GM12865 (cell line): ENCODE measurements at regions not wholly inside any gene's neighbourhood (a gene's known extent, or its start where the extent isn't known, plus 50 kb on each side); places are given as distances from the start of the nearest gene placed in this dataset.

Experiments used
- DNase-seq: peaks from one replicate; pipeline ENCODE4 v3.0.0; 2010; ENCODE audit warnings: low read depth
- H3K4me3 ChIP-seq: 2 replicates; pipeline ENCODE4 v1.5.1; 2011; ENCODE audit warnings: mild to moderate bottlenecking, low read depth, low read length, control low read depth
- TF ChIP-seq, protein P1 (sequence below): IDR thresholded peaks from 2 replicates; pipeline ENCODE4 v1.5.1; 2011; ENCODE audit warnings: low read length, control low read depth, low read depth, inconsistent platforms; ENCODE audit not compliant: insufficient read depth; ENCODE audit errors: missing control alignments

DNA sequence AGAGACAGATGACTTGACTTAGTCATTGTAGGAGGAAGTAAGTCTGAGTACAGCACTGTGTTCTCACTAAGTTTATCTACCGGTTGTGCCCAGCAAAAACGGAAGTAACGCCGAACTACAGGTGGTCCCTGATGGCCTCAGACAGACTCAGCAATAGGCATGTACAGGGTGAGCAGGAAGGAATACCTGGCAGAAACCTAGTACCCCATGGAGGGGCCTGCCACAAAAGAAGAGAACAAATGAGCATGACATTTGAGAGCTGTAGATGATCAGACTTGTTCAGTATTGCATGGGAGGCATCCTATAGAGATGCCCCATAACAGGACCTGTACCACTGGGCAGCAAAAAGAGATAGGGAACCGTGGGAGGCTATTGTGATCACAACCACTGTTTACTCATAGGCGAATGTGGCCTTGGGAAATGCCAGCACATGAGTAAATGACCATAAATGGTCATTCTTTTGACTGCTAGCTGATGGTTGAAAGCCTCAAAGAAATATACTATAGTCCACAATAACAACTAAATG is 106.4 kb upstream of the TAB2 start:
- peak; percentile 72 for DNase-seq
- TF ChIP-seq, protein P1, sequence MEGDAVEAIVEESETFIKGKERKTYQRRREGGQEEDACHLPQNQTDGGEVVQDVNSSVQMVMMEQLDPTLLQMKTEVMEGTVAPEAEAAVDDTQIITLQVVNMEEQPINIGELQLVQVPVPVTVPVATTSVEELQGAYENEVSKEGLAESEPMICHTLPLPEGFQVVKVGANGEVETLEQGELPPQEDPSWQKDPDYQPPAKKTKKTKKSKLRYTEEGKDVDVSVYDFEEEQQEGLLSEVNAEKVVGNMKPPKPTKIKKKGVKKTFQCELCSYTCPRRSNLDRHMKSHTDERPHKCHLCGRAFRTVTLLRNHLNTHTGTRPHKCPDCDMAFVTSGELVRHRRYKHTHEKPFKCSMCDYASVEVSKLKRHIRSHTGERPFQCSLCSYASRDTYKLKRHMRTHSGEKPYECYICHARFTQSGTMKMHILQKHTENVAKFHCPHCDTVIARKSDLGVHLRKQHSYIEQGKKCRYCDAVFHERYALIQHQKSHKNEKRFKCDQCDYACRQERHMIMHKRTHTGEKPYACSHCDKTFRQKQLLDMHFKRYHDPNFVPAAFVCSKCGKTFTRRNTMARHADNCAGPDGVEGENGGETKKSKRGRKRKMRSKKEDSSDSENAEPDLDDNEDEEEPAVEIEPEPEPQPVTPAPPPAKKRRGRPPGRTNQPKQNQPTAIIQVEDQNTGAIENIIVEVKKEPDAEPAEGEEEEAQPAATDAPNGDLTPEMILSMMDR, result no peak
- no peak overlapping the region for H3K4me3 ChIP-seq

DNA sequence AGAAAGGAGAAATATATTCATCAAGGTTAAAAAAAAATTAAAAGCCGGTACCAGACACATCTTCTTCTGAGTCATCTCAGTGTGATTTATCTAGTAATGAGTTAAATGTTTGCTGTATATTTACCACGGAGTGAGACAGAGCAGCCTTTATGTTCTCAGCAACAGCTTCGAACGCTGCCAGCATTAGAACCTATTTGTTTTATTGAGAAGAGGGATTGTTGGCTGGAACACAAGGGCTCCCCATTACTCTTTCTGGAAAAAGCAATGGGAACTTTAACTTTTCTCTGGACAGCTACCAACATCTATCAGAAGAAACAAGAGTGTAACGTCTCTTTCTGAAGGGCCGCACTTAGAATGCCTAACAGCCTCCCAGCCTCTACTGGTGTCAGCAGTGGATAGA is 105.3 kb upstream of the TAB2 start:
- no peak for DNase-seq
- TF ChIP-seq, protein P1, result no peak
- H3K4me3 ChIP-seq, result no peak overlapping the region

DNA sequence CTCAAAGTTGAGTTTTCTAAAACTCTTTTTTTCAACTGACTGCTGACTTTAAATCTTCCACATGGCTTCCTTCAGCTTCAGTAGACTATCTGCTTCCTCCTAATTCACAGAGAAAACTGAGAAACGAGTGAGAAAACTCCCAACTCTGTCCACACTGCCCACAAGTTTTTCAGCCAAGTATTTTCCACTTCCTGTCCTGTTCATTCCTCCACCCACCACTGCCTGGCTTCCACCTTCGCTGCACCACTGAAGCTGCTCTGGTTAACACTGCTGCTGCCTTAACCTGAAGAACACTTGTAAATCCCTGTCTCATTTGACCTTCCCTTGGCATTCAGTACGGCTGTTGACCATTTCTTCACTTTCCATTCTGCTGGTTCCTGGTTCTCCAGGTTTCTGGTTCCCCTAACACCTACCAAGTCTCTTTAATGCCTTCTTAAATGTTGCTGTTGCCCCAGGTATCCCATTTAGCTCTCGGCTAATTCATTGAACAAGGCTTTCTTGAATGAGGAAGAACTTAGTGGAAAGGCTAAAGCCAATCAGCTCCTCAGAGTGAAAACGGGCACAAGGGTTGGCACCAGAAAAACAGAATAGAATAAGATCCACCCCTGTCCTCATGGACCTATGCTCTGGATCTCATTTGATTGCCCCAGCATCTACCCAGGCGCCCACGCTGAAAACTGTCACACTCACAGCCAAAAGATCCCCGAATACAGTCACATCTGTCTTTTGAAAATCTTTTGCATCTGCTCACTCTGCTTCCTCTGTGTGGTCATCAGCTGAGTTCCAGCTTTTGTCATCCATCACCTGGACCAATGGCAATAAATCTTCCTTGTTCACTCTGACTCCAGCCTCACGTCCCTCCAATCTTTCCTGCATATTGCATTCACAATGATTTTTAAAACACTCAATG is 104.4 kb upstream of the TAB2 start:
- TF ChIP-seq, protein P1, result no peak
- no peak overlapping the region for H3K4me3 ChIP-seq
- DNase-seq, result peak; percentile 56

DNA sequence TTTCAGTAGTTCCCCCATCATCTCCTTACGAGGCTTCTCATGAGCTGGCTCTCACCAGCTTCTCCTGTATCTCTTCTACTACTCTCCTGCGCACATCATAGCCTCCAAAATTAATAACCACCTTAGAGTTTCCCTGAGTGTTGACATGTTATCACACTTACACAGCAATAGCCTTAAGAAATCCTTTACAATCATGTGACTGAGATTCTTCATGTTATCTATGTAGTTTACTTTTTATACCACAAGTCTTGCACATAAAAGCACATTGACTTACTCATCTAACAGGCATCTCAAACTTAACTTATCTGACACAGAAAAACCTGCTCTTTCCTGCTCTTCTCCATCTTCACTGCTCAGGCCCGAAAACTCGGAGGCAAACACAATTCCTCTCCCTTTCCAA is 103.7 kb upstream of the TAB2 start:
- H3K4me3 ChIP-seq, result no peak overlapping the region
- TF ChIP-seq, protein P1, result no peak
- DNase-seq, result no peak

DNA sequence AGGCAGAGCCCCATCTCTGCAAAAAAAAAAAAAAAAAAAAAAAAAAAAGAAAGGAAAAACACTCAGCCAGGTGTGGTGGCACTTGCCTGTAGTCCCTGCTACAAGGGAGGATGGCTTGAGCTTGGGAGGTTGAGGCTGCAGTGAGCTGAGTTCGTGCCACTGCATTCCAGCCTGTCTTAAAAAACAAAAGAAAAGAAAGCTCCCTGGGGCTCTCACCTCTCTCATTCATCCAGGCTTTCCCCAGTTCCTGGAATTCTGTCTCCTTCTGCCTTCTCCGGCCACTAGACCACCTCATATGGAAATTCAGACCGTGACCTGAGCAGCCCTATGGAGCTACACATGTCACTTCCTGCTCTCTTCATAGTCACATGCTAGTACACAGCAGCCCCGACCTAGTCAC is 101.1 kb upstream of the TAB2 start:
- H3K4me3 ChIP-seq, result no peak overlapping the region
- TF ChIP-seq, protein P1, result no peak
- DNase-seq, result no peak

DNA sequence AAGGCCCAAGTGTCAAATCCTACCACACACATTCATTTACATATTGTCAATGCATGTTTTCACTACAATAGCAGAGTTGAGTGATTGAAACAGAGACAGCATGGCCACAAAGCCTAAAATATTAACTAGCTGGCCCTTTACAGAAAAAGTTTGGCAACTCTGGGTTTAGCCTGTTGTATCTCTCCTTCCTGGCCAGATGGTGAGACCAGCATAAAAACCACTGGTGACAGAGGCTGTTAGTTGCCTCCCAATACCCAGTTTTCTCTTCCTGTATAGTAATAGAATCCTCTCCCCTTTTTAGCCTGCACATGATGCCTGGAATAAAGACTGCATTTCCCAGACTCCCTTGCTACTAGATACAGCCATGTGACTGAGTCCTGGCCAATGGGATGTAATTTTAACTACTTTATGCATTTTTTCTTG is 100.0 kb upstream of the TAB2 start:
- no peak overlapping the region for H3K4me3 ChIP-seq
- TF ChIP-seq, protein P1, result no peak
- peak; percentile 55 for DNase-seq
